DND-41 (cell line): ENCODE measurements at regions not wholly inside any gene's neighbourhood (a gene's known extent, or its start where the extent isn't known, plus 50 kb on each side); places are given as distances from the start of the nearest gene placed in this dataset.

Experiments
- ATAC-seq: fragments of 200-7000 bp; cut with Tn5 transposase; 3 replicates; pipeline ENCODE4 v1.9.1; 2021; ENCODE audit warnings: low read depth; ENCODE audit not compliant: insufficient read depth
- DNase-seq: peaks from one replicate; pipeline ENCODE4 v3.0.0-alpha.2; 2020
- H2AFZ ChIP-seq: 2 replicates; pipeline ENCODE4 v1.6.0; 2012; ENCODE audit warnings: low read depth, low read length
- H3K27ac ChIP-seq: 2 replicates; pipeline ENCODE4 v1.5.1; 2012; ENCODE audit warnings: low read length, inconsistent platforms
- H3K27me3 ChIP-seq: fragments of 200-600 bp; sonication (generic); 2 replicates; pipeline ENCODE4 v1.6.0; 2012; ENCODE audit warnings: low read length, mild to moderate bottlenecking, inconsistent platforms; ENCODE audit not compliant: insufficient read depth, poor library complexity
- H3K36me3 ChIP-seq: 2 replicates; pipeline ENCODE4 v1.5.1; 2012; ENCODE audit warnings: low read length, inconsistent platforms; ENCODE audit not compliant: insufficient read depth
- H3K4me1 ChIP-seq: 2 replicates; pipeline ENCODE4 v1.5.1; 2012; ENCODE audit warnings: mild to moderate bottlenecking, low read length; ENCODE audit not compliant: insufficient read depth
- H3K4me2 ChIP-seq: 2 replicates; pipeline ENCODE4 v1.6.0; 2012; ENCODE audit warnings: mild to moderate bottlenecking, moderate library complexity, low read length, inconsistent platforms; ENCODE audit not compliant: insufficient read depth
- H3K4me3 ChIP-seq, 2 experiments: fragments of 200-600 bp in 1 of 2; shearing (Covaris generic) in 1 of 2; 2 replicates each; pipeline ENCODE4 v1.5.1; 2012 to 2016; ENCODE audit warnings: inconsistent platforms in 2 of 2, low read length in 2 of 2, mild to moderate bottlenecking in 2 of 2, low read depth in 1 of 2, moderate library complexity in 1 of 2
- H3K79me2 ChIP-seq: 2 replicates; pipeline ENCODE4 v1.6.0; 2012; ENCODE audit warnings: low read length, inconsistent platforms; ENCODE audit not compliant: insufficient read depth
- H3K9ac ChIP-seq: 2 replicates; pipeline ENCODE4 v1.6.0; 2012; ENCODE audit warnings: low read depth, mild to moderate bottlenecking, inconsistent platforms, low read length, moderate library complexity
- H3K9me3 ChIP-seq: 2 replicates; pipeline ENCODE4 v1.5.1; 2012; ENCODE audit warnings: low read length, moderate library complexity, mild to moderate bottlenecking, inconsistent platforms; ENCODE audit not compliant: insufficient read depth, severe bottlenecking
- H4K20me1 ChIP-seq: 2 replicates; pipeline ENCODE4 v1.6.0; 2012; ENCODE audit warnings: low read length; ENCODE audit not compliant: insufficient read depth
- EZH2 ChIP-seq: IDR thresholded peaks from 3 replicates; pipeline ENCODE4 v1.6.1; 2012; ENCODE audit warnings: borderline replicate concordance, low read depth, mild to moderate bottlenecking, moderate library complexity, low read length, inconsistent platforms; ENCODE audit not compliant: severe bottlenecking
- TF ChIP-seq, protein P1 (sequence below): IDR thresholded peaks from 2 replicates; pipeline ENCODE4 v1.5.1; 2012; ENCODE audit warnings: borderline replicate concordance, low read length, moderate library complexity, mild to moderate bottlenecking; ENCODE audit not compliant: poor library complexity, severe bottlenecking; ENCODE audit errors: extremely low read depth

DNA sequence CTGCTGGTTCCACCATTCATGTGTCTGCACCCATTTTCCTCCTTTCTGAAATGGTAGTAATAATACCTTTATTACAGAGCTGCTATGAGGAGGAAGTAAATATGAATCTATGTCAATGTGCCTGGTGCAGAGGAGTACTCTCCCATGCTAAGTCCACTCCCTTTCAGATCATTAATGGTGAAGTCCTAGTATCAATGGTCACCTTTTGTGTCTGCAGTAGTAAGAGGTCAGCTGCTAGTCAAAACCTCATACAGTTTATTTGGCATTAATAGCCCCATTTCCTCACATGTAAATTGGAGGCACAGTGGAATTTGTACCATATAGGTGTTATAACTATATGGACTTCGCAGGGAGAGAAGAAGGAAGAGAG, 581.0 kb downstream of the REEP3 start:
- H3K36me3 ChIP-seq: no peaks in the 10 kb centered on the region
- H3K4me1 ChIP-seq: no peaks in the 10 kb centered on the region
- H3K27me3 ChIP-seq: no peaks in the 10 kb centered on the region
- no peak overlapping the region for H2AFZ ChIP-seq
- no peaks in the 10 kb centered on the region for H3K9me3 ChIP-seq
- TF ChIP-seq, protein P1, sequence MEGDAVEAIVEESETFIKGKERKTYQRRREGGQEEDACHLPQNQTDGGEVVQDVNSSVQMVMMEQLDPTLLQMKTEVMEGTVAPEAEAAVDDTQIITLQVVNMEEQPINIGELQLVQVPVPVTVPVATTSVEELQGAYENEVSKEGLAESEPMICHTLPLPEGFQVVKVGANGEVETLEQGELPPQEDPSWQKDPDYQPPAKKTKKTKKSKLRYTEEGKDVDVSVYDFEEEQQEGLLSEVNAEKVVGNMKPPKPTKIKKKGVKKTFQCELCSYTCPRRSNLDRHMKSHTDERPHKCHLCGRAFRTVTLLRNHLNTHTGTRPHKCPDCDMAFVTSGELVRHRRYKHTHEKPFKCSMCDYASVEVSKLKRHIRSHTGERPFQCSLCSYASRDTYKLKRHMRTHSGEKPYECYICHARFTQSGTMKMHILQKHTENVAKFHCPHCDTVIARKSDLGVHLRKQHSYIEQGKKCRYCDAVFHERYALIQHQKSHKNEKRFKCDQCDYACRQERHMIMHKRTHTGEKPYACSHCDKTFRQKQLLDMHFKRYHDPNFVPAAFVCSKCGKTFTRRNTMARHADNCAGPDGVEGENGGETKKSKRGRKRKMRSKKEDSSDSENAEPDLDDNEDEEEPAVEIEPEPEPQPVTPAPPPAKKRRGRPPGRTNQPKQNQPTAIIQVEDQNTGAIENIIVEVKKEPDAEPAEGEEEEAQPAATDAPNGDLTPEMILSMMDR: no peak
- no peak for TF ChIP-seq EZH2
- no peaks in the 10 kb centered on the region for H4K20me1 ChIP-seq
- no peaks in the 10 kb centered on the region for H3K79me2 ChIP-seq
- DNase-seq (no peak), ATAC-seq (no peak)
- no peak overlapping the region for H3K9ac ChIP-seq
- H3K4me3 ChIP-seq: no peak overlapping the region
- no peak overlapping the region for H3K4me2 ChIP-seq
- H3K27ac ChIP-seq: no peak overlapping the region

DNA sequence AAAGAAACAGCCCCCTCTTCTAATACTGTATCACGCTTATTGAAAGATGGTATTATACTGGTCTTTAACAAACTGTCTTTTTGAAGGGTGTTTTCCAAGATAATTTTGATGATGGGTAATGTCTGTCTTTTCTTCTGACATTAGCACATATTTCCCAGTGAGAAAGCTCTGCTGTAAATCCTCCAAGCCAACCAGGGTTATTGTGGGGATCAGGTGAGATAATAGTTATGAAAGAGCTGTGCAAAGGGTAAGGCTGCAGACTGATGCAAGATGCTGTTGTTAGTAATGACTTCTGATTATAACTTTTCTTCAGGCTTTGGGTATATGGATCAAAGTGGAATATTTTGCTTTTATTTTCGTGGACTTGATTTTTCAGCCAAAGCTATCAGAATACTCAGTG, 581.7 kb downstream of the REEP3 start:
- ATAC-seq (no peak), DNase-seq (no peak)
- Histone ChIP-seq H3K36me3 (no peaks in the 10 kb centered on the region), H3K79me2 (no peaks in the 10 kb centered on the region), H2AFZ (no peak overlapping the region), H3K9ac (no peak overlapping the region), H3K27ac (no peak overlapping the region), H3K4me3 (no peak overlapping the region), H4K20me1 (no peaks in the 10 kb centered on the region), H3K4me1 (no peaks in the 10 kb centered on the region), H3K4me2 (no peak overlapping the region), H3K27me3 (no peaks in the 10 kb centered on the region), H3K9me3 (no peaks in the 10 kb centered on the region)
- TF ChIP-seq, protein P1: no peak
- no peak for TF ChIP-seq EZH2

DNA sequence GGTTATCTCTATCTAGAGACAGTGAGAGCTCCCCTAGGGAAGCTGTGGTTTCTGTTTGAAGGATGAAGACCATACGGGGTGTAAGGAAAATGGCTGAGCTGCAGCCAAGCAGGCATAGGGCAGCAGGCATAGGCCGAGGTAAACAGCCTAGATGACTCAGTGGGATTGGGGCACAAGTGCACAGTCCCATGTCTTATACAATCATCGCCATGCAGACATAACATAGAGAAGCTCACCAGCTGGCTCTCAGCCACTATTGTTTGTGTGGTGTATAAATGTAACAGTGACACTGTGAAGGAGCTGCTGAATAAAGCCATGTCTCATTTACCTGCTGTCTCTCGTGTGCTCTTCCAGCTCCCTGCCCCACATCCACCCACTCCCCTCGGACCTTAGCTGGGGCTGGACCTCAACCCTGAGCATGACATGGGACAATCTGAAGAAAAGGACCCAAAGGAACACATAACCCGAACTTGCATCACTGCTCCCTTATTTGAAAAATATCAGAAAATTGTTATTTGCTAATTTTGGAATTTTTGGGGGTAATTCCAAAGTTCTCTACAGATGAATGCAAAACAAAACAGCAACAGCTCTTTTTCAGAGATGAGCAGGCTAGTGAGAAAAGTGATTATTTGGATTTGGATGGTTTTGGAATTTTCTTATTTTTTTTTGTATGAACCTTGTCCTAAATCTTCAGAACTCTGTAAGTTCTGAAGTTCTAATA, 582.7 kb downstream of the REEP3 start:
- no peaks in the 10 kb centered on the region for H3K27me3 ChIP-seq
- TF ChIP-seq EZH2: no peak
- TF ChIP-seq, protein P1: no peak
- H3K27ac ChIP-seq: no peak overlapping the region
- no peaks in the 10 kb centered on the region for H4K20me1 ChIP-seq
- H3K4me1 ChIP-seq: no peaks in the 10 kb centered on the region
- H3K79me2 ChIP-seq: no peaks in the 10 kb centered on the region
- no peak overlapping the region for H3K4me3 ChIP-seq
- no peak for DNase-seq
- no peaks in the 10 kb centered on the region for H3K9me3 ChIP-seq
- no peak overlapping the region for H2AFZ ChIP-seq
- H3K9ac ChIP-seq: no peak overlapping the region
- no peak overlapping the region for H3K4me2 ChIP-seq
- ATAC-seq: no peak
- no peaks in the 10 kb centered on the region for H3K36me3 ChIP-seq
